Hepatocyte (in vitro differentiated cells): ENCODE measurements at regions not wholly inside any gene's neighbourhood (a gene's known extent, or its start where the extent isn't known, plus 50 kb on each side); places are given as distances from the start of the nearest gene placed in this dataset.

Source experiments
- EZH2phosphoT487 ChIP-seq: fragments of 200-600 bp; sonication (generic); IDR thresholded peaks from one replicate; pipeline ENCODE4 v1.6.1; 2018; ENCODE audit warnings: antibody characterized with exemption, mild to moderate bottlenecking, low read depth, moderate library complexity; ENCODE audit not compliant: unreplicated experiment, severe bottlenecking
- TF ChIP-seq, protein P1 (sequence below): fragments of 200-600 bp; sonication (generic); IDR thresholded peaks from 2 replicates; pipeline ENCODE4 v1.5.1; 2016; ENCODE audit warnings: antibody characterized with exemption, mild to moderate bottlenecking; ENCODE audit not compliant: poor library complexity

DNA sequence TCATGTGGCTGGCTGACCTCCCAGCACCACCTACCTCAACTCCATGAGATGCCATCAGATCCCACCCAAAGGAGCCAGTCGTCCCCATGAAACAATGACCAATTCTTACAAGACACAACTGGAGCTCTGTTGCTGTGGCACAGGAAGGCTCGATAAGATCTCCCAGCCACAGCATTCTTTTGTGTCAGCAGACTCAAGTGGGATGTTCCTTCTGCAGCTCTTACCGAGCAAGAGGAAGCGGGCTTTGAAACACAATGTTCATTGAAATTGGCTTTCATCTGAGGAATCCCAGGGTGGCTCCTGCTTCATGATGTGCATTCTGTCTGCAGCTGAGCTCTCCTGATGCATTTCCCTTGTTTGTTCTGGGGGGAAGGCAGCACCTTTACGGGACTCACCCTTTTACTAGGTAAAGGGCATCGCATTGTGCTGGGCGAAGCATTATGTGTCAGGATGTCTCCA is 222.0 kb upstream of the SGK1 start:
- TF ChIP-seq EZH2phosphoT487: no peak
- TF ChIP-seq, protein P1, sequence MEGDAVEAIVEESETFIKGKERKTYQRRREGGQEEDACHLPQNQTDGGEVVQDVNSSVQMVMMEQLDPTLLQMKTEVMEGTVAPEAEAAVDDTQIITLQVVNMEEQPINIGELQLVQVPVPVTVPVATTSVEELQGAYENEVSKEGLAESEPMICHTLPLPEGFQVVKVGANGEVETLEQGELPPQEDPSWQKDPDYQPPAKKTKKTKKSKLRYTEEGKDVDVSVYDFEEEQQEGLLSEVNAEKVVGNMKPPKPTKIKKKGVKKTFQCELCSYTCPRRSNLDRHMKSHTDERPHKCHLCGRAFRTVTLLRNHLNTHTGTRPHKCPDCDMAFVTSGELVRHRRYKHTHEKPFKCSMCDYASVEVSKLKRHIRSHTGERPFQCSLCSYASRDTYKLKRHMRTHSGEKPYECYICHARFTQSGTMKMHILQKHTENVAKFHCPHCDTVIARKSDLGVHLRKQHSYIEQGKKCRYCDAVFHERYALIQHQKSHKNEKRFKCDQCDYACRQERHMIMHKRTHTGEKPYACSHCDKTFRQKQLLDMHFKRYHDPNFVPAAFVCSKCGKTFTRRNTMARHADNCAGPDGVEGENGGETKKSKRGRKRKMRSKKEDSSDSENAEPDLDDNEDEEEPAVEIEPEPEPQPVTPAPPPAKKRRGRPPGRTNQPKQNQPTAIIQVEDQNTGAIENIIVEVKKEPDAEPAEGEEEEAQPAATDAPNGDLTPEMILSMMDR: no peak
